SK-N-SH treated with all-trans-retinoic acid at 6 μM for 48 hours (cell line): ENCODE measurements at regions not wholly inside any gene's neighbourhood (a gene's known extent, or its start where the extent isn't known, plus 50 kb on each side); places are given as distances from the start of the nearest gene placed in this dataset.

ENCODE experiments used
- BACH2 ChIP-seq: fragments of 250-450 bp; sonication (Bioruptor Pico); IDR thresholded peaks from 2 replicates; pipeline ENCODE4 v1.9.0; 2021; ENCODE audit warnings: mild to moderate bottlenecking, borderline replicate concordance
- CSDC2 ChIP-seq: fragments of 250-450 bp; sonication (Bioruptor Pico); IDR thresholded peaks from 2 replicates; pipeline ENCODE4 v1.5.0; 2020; ENCODE audit warnings: mild to moderate bottlenecking, moderate library complexity
- PATZ1 ChIP-seq: fragments of 250-450 bp; sonication (Bioruptor Pico); IDR thresholded peaks from 2 replicates; pipeline ENCODE4 v1.8.0; 2020; ENCODE audit warnings: mild to moderate bottlenecking, moderate library complexity, borderline replicate concordance
- SNAI2 ChIP-seq: fragments of 250-450 bp; sonication (Bioruptor Pico); IDR thresholded peaks from 2 replicates; pipeline ENCODE4 v1.5.0; 2020; ENCODE audit warnings: mild to moderate bottlenecking, moderate library complexity
- TOX ChIP-seq: fragments of 250-450 bp; sonication (Bioruptor Pico); IDR thresholded peaks from 2 replicates; pipeline ENCODE4 v1.8.0; 2021; ENCODE audit warnings: mild to moderate bottlenecking, moderate library complexity, borderline replicate concordance
- TSHZ2 ChIP-seq: fragments of 250-450 bp; sonication (Bioruptor Pico); IDR thresholded peaks from 2 replicates; pipeline ENCODE4 v1.5.0; 2020; ENCODE audit warnings: mild to moderate bottlenecking, moderate library complexity
- ZFP3 ChIP-seq: fragments of 250-450 bp; sonication (Bioruptor Pico); IDR thresholded peaks from 2 replicates; pipeline ENCODE4 v1.5.0; 2020; ENCODE audit warnings: mild to moderate bottlenecking, moderate library complexity
- ZFP30 ChIP-seq: fragments of 450-650 bp; formaldehyde crosslinking; IDR thresholded peaks from 2 replicates; pipeline ENCODE4 v1.5.0; 2022; ENCODE audit warnings: mild to moderate bottlenecking, moderate library complexity
- ZNF70 ChIP-seq: fragments of 450-650 bp; formaldehyde crosslinking; IDR thresholded peaks from 2 replicates; pipeline ENCODE4 v1.5.0; 2020; ENCODE audit warnings: mild to moderate bottlenecking, moderate library complexity

- TF ChIP-seq ZNF70 (CRISPR knock-in tag) (no peak), BACH2 (no peak), TOX (CRISPR knock-in tag) (no peak), PATZ1 (CRISPR knock-in tag) (no peak), CSDC2 (CRISPR knock-in tag) (no peak), ZFP30 (CRISPR knock-in tag) (no peak), SNAI2 (CRISPR knock-in tag) (no peak), TSHZ2 (no peak), ZFP3 (no peak)
Measured at GRCh38 chr2:5412001-5412400, 280.2 kb upstream of the SOX11 start.
